ENCODE measurements at regions not wholly inside any gene's neighbourhood (a gene's known extent, or its start where the extent isn't known, plus 50 kb on each side); places are given as distances from the start of the nearest gene placed in this dataset.
"Not testable (repeated sequence)": the region's sequence is repeated elsewhere in the genome, so short reads cannot be mapped to it uniquely, and the experiment has no call there.

- DNase-seq: not testable (repeated sequence)
Measured at GRCh38 chr6:84865372-84865771, 101.0 kb upstream of the TBX18 start.

- DNase-seq: no peak
Measured at GRCh38 chr6:84862843-84863242, 98.4 kb upstream of the TBX18 start.

- no peak for DNase-seq
Measured at GRCh38 chr6:84860920-84861319, 96.5 kb upstream of the TBX18 start.

- DNase-seq: no peak
Measured at GRCh38 chr6:84860509-84860908, 96.1 kb upstream of the TBX18 start.

- DNase-seq: no peak
Measured at GRCh38 chr6:84854811-84855400, 90.5 kb upstream of the TBX18 start.

GRCh38 chr6:84853901-84854300 is 89.5 kb upstream of the TBX18 start:
- DNase-seq: no peak

- no peak for DNase-seq
Measured at GRCh38 chr6:84848960-84849359, 84.6 kb upstream of the TBX18 start.

- DNase-seq: no peak
Measured at GRCh38 chr6:84847390-84848160, 83.2 kb upstream of the TBX18 start.

- no peak for DNase-seq
Measured at GRCh38 chr6:84842525-84843166, 78.2 kb upstream of the TBX18 start.

GRCh38 chr6:84837068-84837866 is 72.9 kb upstream of the TBX18 start:
- not testable (repeated sequence) for DNase-seq

- DNase-seq: no peak
Measured at GRCh38 chr6:84836366-84836765, 72.0 kb upstream of the TBX18 start.

- DNase-seq: no peak
Measured at GRCh38 chr6:84835340-84835739, 70.9 kb upstream of the TBX18 start.

GRCh38 chr6:84831924-84832323 is 67.5 kb upstream of the TBX18 start:
- not testable (repeated sequence) for DNase-seq

GRCh38 chr6:84825461-84825860 is 61.1 kb upstream of the TBX18 start:
- DNase-seq: no peak

- not testable (repeated sequence) for DNase-seq
Measured at GRCh38 chr6:84821314-84821713, 56.9 kb upstream of the TBX18 start.

- DNase-seq: no peak
Measured at GRCh38 chr6:84816741-84817140, 52.3 kb upstream of the TBX18 start.

GRCh38 chr6:84815896-84816735 is 51.7 kb upstream of the TBX18 start:
- no peak for DNase-seq
